ENCODE measurements at regions not wholly inside any gene's neighbourhood (a gene's known extent, or its start where the extent isn't known, plus 50 kb on each side); places are given as distances from the start of the nearest gene placed in this dataset.

DNA sequence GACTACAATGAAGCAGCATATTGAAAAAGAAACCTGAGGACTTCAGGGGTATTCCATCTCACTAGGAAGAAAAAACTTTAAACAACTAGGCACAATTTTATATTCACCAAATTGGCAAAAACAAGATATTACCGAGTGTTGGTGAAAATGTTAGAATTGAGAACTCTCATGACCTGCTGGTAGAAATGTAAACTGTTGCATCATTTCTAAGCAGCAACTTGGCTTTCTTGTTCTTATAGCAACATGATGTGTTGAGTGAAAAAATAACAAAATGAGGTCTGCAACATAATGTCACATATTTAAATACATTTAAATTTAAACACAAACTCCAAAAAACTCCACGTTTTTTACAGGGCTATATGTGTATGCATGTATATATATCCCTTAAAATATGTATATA lies 59.0 kb upstream of the SPPL2A start:
- no peak for DNase-seq

DNA sequence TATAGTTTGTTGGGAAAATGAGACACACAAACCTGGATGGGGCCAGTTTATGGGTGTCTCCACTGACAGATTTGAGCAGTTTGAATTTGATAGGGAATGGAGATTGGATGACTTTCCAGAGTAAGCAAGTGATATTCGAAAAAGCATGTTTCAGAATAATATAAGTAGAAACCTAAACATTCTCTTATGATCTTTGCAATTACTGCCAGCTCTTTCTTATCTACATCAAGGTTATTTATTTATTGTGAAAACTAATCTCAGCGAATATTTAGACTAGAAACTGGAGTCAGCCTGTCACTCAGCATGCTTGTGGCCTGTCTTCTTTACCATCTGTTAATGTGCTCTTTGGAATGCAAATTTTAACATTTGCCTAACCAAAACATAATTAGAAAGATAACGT lies 57.8 kb upstream of the SPPL2A start:
- ATAC-seq = no peak
- WGBS = 49% methylated on average over 3 of the region's 3 CpGs

More for the DNA sequence above, 59.0 kb upstream of the SPPL2A start:
- no peak overlapping the region for H3K4me3 ChIP-seq (ENCODE audit: low read length)
- H3K9me3 ChIP-seq (ENCODE audit: control insufficient read depth, low read length) = no peaks in the 10 kb centered on the region
- 65% methylated on average over 2 of the region's 2 CpGs for WGBS
- no peaks in the 10 kb centered on the region for H3K27me3 ChIP-seq (ENCODE audit: control insufficient read depth, insufficient read depth)
- intact Hi-C loops (cut with DNase I) = no loop called here
- ATAC-seq = no peak
- no peak overlapping the region for H3K27ac ChIP-seq (ENCODE audit: low read length)
- H3K4me1 ChIP-seq (ENCODE audit: control insufficient read depth, insufficient read depth, low read length) = peaks cover 2% of the 10 kb centered on the region

DNA sequence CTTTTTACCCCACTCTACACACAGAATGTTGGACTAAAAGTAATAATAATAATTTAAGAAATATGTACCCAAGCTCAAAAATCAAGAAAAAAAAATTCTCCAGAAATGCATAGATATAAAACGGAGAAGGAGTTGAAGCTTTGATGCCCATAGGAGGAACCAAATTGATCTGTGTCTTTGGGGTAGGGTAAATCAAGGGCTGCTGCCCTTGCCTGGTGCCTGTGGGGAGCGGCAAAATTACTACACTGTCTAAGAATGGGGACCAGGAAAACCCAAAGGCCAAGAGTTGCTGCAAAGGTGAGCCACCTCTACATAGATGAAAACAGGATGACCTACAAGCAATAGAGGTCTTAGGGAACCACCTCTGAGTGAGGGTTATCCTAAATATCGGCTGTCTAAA lies 56.0 kb upstream of the SPPL2A start:
- Histone ChIP-seq H3K4me3 (ENCODE audit: low read length) (no peak overlapping the region), H3K27me3 (ENCODE audit: control insufficient read depth, insufficient read depth) (no peaks in the 10 kb centered on the region), H3K27ac (ENCODE audit: low read length) (no peak overlapping the region), H3K9me3 (ENCODE audit: control insufficient read depth, low read length) (no peaks in the 10 kb centered on the region), H3K4me1 (ENCODE audit: control insufficient read depth, insufficient read depth, low read length) (no peaks in the 10 kb centered on the region)
- 74% methylated on average over 3 of the region's 3 CpGs for WGBS
- intact Hi-C loops (cut with DNase I) = no loop called here
- ATAC-seq (no peak), DNase-seq (no peak)

More for the DNA sequence above, 57.8 kb upstream of the SPPL2A start:
- DNase-seq = no peak
- H3K27ac ChIP-seq (ENCODE audit: low read length) = no peak overlapping the region
- H3K27me3 ChIP-seq (ENCODE audit: control insufficient read depth, insufficient read depth) = no peaks in the 10 kb centered on the region
- intact Hi-C loops (cut with DNase I) = no loop called here
- H3K4me3 ChIP-seq (ENCODE audit: low read length) = no peak overlapping the region
- H3K4me1 ChIP-seq (ENCODE audit: control insufficient read depth, insufficient read depth, low read length) = no peaks in the 10 kb centered on the region
- H3K9me3 ChIP-seq (ENCODE audit: control insufficient read depth, low read length) = no peaks in the 10 kb centered on the region

DNA sequence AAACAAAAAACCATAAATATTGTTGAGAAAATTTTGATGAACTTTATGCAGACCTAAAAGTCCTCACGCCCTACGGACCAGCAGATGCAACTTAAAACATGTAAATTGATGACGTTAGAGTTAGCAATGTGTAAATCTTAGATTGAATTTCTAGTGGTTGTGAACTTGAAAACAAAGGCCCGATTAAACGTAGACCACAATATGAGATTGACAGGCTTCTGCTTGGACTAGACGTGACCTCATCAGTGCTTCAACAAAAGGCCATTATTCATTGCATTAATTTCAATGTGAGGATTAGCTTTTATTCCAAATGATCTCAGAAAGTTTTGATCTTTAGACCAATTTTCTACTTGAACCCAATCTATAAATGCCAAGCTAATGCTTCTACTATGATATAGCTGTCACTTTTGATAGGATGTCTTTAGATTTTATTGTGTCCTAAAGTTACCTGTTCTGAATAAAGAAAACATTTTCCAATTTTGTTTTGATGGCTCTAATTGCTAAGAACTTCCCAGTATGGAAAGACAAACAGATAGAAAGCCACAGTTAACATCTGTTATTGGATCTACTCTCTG lies 55.4 kb upstream of the SPPL2A start:
- Histone ChIP-seq H3K4me3 (ENCODE audit: low read length) (no peak overlapping the region), H3K27me3 (ENCODE audit: control insufficient read depth, insufficient read depth) (no peaks in the 10 kb centered on the region), H3K9me3 (ENCODE audit: control insufficient read depth, low read length) (no peaks in the 10 kb centered on the region), H3K27ac (ENCODE audit: low read length) (no peak overlapping the region), H3K4me1 (ENCODE audit: control insufficient read depth, insufficient read depth, low read length) (no peaks in the 10 kb centered on the region)
- WGBS = 86% methylated on average over 6 of the region's 6 CpGs
- no peak for ATAC-seq
- no peak for DNase-seq
- intact Hi-C loops (cut with DNase I) = no loop called here

DNA sequence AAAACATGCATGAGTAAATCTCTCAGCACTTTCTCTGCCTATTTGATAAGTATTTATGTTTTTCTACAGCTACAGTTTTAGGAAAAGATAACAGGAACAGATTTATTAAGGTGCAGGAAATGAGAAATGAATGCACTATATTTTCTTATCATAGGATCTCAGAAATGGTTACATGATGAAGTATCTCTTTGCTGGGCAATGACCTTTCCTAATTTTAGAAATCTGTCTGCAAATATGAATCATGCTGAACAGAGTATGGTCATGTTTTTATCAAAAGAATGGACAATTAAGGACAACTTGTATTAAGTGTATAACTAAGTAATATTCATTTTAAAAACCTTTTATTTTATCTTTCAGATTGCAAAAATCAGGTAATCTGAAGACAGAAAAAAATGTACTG lies 53.8 kb upstream of the SPPL2A start:
- H3K27me3 ChIP-seq (ENCODE audit: control insufficient read depth, insufficient read depth) = no peaks in the 10 kb centered on the region
- no peaks in the 10 kb centered on the region for H3K9me3 ChIP-seq (ENCODE audit: control insufficient read depth, low read length)
- ATAC-seq (no peak), DNase-seq (no peak)
- no peak overlapping the region for H3K27ac ChIP-seq (ENCODE audit: low read length)
- intact Hi-C loops (cut with DNase I) = no loop called here
- no peaks in the 10 kb centered on the region for H3K4me1 ChIP-seq (ENCODE audit: control insufficient read depth, insufficient read depth, low read length)
- H3K4me3 ChIP-seq (ENCODE audit: low read length) = no peak overlapping the region

DNA sequence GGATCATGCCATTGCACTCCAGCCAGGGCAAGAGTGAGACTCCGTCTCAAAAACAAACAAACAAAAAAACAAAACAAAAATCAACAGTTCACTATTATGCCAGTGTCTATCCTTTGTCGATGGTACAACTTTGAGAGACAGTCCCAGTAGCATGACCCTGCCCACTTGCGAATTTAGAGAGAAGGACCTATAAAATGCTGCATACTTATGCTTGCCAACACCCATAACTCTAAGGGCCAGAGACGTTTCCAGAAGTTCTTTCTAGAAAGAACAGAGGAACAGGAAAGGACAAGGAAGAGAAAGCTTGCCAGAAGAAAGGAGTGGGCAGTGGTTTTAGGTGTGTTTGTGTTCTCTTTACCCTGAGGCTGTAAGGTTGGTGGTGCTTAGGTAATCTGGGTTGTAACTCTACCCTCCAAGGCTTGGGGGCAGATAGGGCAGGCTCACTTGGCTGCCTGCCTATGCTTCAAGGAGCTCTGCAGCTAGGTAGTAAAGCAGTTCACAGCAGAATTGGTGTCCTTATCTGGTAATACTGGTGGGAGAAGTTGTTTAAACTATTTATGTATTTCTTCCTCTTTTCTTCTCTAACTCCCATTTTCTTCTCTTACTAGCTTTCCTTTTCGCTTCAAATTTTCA lies 50.6 kb upstream of the SPPL2A start:
- Histone ChIP-seq H3K27me3 (ENCODE audit: control insufficient read depth, insufficient read depth) (no peaks in the 10 kb centered on the region), H3K4me3 (ENCODE audit: low read length) (no peak overlapping the region), H3K4me1 (ENCODE audit: control insufficient read depth, insufficient read depth, low read length) (no peaks in the 10 kb centered on the region), H3K27ac (ENCODE audit: low read length) (no peak overlapping the region), H3K9me3 (ENCODE audit: control insufficient read depth, low read length) (no peaks in the 10 kb centered on the region)
- ATAC-seq = no peak
- 79% methylated on average over 5 of the region's 5 CpGs for WGBS
- DNase-seq = no peak
- intact Hi-C loops (cut with DNase I) = no loop called here

Measured in right cardiac atrium (tissue), 5 donors.